Skeletal muscle cell (primary cell): ENCODE measurements at regions not wholly inside any gene's neighbourhood (a gene's known extent, or its start where the extent isn't known, plus 50 kb on each side); places are given as distances from the start of the nearest gene placed in this dataset.

ENCODE experiments used
- DNase-seq: peaks from one replicate; pipeline ENCODE4 v3.0.0-alpha.2; 2010; ENCODE audit warnings: low read depth
- H3K4me3 ChIP-seq: 2 replicates; pipeline ENCODE4 v1.5.1; 2011; ENCODE audit warnings: low read depth, mild to moderate bottlenecking, control low read depth, low read length, moderate library complexity

DNA sequence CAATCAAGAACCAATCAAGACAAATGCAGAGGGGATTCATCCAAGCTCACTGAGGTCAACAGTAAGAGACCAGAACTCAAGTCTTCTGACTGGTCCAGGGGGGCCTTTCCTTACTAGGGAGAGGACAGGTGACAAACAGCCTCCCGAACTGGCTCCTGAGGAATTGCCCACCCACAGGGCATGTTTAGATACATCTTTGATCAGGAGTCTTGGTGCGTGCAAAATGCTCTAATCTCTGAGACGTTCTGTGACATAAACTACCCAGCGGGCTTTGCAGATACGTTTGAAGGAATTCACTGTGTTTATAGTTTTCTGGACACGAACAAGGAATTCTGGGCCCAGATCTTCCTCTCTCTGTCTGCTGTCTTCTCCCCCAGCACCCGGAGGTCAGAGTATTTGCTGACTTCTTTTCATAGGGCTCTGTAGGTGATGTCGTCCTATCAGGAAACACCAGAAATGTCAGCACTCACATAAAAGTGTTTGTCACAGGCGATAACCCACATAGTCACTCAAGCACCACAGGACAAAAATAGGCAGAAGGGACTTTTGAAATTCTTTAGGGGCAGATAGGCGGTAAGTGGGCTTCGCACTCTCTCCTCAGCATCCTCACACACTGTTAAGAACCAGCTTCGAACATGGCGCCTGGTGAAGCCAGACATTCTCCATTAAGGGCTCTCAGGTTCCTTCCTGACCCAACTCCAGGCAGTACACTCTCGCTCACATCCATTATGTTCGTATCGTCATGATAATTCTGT is 349.0 kb downstream of the CYRIA start:
- no peak for DNase-seq
- H3K4me3 ChIP-seq, result no peak overlapping the region

DNA sequence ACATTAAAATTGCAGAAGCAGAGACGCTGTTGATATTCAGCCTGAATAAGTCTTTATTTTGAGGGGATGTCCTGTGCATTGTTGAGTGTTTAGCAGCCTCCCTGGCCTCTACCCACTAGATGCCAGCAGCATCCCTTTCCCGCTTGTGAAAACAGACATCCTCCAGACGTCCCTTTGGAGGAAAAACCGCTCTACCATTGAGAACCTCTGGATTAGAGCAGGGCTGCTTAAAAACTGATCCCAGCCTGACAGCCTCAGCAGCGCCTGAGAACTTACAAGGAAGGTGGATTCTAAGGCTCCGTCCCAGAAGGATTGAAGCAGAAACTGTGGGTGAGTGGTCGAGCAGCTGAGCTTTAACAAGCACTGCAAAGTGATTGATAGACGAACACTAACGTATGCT is 349.7 kb downstream of the CYRIA start:
- no peak for DNase-seq
- H3K4me3 ChIP-seq, result no peak overlapping the region

DNA sequence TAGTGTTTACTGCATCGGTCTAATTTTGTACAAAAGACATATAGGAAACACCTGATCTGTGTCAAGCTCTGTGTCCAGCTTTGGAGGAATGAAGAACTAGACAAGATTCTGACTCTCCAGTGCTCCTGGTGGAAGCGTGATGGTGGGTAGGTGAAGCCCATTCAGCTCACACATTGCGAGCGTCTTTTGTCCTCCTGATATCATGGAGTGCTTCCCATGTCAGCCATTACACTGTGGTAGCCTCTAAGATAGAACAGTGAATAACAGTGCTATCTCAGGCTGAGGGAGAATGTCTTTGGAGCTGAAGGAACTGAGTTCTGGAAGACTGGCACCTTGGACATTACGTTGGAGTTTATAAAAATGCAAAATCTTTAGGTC is 350.2 kb downstream of the CYRIA start:
- DNase-seq, result no peak
- no peak overlapping the region for H3K4me3 ChIP-seq

DNA sequence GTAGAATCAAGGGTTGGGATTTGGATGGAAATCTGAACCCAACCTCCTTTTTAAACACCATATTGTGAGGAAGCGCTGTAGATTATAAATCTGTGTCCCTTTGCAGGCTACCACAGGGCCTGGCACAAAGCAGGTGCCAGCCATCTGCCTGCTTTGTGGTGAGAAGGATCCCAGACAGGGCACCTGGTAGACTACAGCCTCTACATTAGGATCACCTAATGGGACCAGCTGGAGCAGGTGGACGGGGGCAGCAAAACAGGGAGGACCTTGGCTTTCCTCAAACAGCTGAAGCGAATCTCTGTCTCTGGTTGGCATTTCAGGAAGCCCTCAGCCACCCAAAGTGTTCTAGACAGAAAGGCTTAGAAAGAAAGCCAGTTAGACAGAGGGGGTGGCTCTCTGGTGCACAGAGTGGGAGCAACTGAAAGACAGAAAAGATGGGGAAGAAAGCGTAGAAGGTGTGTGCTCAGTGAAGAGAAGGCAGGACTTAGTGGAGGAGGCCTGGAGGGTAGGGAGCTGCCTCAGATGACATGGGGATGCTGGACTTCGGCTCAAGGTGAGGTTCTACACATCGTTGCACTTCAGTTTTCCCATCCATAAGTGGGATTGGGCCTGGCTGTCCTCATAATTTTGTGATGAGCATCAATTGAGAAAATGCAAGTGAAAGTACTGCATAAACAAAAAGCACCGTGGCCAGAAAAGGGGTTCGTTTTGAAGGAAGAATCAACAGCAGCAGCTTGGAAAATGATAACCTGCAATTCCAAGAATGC is 350.8 kb downstream of the CYRIA start:
- DNase-seq, result no peak
- no peak overlapping the region for H3K4me3 ChIP-seq

DNA sequence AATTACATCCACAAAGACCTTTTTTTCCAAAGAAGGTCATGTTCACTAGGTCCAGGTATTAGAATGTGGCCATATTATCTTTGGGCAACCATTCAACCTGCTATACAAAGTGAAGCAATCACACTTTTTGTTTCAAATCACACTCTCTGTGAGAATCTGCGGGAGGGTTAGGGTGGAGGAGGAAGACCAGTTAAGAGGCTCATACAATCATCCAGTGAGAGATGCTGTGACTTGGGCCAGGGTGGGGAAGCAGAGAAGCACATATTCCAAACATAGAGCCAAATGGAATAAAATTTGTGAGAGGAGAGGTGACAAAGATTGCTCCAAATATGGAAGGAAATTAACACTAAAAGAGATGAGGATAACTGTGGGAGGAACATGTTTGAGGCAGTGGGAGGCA is 351.6 kb downstream of the CYRIA start:
- H3K4me3 ChIP-seq, result no peak overlapping the region
- no peak for DNase-seq

DNA sequence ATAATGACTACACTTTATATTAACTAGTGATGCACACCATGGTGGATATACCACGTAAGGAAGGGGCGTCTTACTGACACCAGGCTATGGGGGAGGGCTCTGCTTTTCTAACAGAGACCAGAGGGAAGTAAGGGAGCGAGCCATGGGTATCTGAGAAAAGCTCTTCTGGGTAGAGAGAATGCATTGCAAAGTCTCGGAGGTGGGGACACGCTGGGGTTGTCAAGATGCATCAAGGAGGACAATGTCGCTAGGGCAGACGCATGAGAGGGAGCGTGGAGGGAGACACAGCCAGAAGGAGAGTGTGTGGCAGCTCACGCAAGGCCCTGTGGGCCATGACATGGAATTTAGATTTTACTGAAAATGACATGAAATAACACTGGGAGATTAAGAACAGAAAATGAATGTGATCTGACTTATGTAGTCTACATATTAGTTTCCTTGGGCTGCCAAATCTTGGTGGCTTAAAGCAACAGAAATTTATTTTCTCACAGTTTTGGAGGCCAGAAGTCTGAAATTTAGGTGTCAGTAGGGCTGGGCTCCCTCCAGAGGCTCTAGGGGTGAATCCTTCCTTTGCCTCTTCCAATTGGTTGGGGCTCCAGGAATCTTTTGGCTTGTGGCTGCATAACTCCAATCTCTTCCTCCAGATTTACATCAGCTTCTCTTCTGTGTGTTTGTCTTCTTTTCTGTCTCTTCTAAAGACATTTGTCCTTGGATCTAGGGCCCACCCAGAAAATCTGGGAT is 352.2 kb downstream of the CYRIA start:
- DNase-seq, result no peak
- no peak overlapping the region for H3K4me3 ChIP-seq

DNA sequence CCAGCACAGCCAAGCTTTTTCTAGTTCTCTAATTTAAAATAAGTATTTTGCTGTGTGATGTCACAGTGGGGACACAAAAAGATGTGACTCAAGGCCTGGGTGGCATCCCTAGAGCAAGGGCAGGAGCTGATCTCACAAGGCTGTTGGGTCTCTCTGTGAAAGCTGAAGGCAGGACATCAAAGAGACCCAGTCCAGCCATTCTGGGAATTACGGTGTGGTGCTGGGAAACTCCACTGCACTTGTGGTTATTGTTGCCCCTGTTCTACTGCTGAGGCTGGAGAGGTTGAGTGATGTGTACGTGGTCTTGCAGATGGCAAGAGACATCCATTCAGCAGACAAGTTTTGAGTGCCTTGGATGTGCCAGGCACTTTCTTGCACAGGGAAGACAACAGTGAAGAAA is 352.9 kb downstream of the CYRIA start:
- no peak overlapping the region for H3K4me3 ChIP-seq
- DNase-seq, result no peak

DNA sequence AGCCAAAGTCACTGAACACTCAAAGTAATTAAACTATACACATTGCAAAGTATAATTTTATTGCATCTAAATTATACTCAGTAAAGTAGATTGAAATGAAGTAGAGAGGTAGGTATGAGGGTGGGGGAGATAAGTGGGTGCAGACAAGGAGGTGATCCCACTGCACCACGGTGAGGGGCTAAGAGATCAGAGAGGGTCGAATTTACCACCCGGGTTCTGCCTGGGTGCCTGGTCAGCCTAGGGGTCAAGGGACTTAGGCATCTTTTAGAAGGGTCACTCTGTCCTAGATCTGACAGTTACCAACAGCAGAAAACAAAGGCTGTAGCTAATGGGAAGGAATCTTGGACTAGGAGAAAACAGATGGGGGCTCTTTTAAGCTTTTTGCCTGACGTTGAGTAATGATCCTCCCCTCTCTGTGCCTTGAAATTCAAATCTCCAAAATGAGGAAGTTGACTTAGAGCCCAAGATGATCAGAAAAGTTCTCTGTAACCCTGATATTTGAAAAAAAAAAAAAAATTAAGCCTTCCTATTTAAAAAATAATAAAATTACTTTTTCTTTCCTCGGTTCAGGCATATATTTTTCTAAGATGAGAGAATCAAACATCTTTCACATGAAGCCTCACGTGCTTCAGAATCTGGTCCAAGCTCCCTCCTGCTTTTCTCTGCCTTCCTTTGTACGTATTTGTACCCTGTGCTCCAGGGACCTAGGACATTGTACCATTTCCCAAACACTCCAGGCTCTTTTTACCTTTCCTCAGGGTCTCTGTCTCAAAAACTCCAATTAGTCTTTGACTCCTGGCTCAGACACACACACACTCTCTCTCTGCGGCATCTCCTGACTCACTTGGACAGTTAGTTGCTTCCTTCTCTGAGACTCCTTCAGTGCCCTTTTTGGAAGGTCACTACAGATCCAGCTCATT is 353.9 kb downstream of the CYRIA start:
- no peak for DNase-seq
- H3K4me3 ChIP-seq, result no peak overlapping the region

DNA sequence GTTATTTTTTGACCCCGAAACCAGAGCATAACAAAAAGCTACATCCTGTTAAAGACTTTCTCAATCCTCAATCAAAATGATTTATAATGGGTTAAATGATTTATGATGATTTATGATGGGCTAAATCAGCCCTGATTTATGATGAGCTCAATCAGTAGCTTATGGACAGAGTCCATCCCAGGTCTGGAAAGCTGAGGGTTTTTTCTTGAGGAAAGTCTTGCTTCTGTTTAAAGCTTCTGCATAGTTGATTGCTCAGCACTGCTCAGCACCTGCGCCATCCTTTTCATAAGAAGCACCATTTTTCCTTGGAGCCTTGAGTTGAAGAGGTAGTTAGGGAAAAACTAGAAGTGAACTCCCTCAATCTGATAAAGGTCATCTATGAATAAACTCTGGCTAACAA is 356.8 kb downstream of the CYRIA start:
- no peak for DNase-seq

DNA sequence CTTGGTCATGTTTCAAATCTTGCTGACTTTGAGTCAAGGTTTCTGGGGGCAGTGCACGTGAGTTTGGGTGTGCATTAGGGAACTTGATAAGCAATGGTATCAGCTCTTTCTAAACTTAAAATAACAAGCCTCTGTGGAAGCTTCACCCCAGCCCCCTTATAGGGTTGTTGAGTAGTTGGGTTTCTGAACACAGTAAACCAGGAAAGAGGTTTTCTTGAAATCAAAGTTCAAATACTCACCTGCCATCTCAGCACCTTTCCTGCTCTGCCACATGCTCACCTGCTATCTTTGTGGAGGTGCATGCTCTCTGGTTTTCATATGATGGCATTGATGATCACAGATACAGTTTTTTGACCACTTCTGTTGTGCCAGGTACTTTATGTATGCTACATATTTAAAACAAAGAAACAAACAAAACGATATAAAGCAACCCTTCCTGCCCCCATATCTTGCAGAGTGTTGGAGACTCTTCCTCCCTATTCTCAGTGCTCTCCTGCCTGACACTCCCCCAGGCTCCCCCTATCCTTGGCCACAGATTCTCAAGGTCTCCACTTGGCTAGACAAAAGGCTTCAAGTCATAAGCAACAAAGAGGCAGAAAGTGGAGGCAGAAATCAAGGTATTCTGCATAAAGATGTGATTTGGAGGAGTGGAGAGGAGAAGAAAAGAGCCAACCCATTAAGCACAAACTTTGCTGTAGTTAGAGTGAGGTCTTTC is 360.6 kb downstream of the CYRIA start:
- H3K4me3 ChIP-seq, result no peak overlapping the region
- DNase-seq, result no peak

More for the DNA sequence above, 356.8 kb downstream of the CYRIA start:
- no peak overlapping the region for H3K4me3 ChIP-seq

DNA sequence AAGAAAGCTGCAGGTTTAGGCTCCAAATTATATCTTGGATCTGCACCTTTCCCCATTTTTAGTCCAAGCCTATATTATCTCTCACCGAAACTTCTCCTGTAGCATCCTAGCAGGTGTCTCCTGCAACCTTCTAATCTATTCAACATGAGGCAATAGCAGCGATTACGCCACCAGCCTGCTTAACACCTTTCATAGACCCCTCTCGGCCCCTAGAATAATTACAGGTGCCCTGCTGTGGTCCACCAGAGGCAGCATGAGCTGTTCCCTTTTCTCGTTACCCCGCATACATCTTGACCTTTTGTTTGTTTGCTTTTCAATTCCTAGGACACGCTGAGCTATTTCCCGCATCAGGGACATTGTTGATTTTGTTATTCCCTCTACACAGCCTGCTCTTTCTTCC is 361.9 kb downstream of the CYRIA start:
- DNase-seq, result no peak
- no peak overlapping the region for H3K4me3 ChIP-seq

DNA sequence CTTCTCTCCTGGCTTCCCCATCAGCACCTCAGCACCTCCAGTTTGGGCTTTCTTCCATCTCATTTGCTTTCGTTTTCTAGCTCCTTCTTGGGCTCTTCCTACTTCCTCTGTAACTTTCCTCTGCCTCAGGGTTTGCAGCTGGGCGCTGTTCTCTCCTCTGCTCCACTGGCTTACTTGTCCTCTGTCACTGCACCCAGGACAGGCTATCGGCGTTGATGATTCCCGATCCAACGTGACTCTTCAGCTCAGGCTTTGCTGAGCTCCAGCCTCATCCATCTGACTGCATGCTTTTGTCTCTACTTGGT is 362.4 kb downstream of the CYRIA start:
- H3K4me3 ChIP-seq, result no peak overlapping the region
- DNase-seq, result no peak

DNA sequence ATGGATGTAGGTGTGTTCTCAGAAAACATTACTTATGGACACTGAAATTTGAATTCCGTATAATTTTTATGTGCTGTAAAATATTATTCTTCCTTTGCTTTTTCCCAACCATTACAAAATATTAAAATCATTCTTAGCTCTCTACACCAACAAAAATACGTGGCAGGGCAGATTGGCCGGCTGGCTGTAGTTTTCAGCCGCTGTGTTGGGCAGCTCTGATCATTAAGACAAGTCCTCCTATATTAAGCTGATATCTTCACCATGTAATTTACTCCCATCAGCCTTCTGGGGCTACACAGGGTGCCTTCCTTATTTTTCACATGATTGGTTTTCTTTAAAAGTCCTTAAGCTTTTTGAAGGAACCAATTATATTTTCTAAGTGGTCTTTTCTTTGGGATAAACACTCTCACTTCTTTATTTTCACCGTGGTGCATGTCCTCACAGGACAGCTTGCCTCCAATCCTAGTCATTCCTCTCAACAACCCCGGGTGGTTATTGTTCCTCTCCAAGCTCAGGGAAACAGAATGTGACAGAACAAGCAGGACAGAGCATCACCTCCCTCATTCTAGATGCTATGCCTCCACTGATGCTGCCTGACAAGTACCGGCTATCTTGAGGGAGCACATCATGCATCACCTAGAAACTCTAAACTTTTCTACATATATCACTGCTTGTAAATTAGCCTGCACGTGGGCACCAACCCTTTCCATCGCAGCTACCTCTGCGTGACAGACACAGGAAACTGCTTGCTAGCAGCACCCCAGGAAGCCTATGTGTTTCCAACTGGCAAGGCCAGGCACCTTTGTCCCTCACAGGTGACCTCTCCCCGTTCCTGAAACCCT is 362.3 kb downstream of the MYCN start:
- no peak for DNase-seq
- no peak overlapping the region for H3K4me3 ChIP-seq

DNA sequence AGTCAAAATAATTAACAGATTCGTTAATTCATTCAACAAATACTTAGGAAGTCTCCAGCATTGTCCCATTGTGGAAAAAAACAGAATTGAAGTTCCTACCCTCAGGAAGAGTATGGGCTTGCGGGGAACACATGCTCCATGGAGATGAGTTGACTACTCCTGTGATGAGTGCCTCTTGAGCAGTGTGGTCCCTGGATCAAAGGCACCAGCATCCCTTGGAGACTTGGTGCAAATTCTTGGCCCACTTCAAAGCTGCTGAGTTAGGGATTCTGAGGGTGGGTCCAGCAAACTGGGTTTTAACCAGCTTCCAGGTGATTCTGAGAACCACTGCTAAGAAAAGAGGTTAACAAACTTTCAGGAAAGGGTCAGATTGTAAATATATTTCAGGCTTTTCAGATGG is 361.6 kb downstream of the MYCN start:
- H3K4me3 ChIP-seq, result no peak overlapping the region
- no peak for DNase-seq

DNA sequence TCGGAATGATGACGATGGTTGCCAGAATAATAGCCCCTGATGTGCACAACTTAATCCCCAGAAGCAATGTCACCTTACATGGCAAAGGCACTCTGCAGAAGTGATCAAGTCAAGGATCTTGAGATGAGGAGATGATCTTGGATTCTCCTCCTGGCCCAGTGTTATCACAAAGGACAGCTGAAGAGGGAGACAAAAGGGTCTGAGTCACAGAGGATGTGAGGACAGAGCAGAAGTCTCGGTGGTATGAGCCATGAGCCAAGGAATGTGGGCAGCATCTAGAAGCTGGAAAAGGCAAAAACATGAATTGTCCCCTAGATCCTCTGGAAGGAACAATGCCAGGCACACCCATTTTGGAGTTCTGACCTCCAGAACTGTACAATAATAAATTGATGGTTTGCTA is 358.5 kb downstream of the MYCN start:
- no peak for DNase-seq

DNA sequence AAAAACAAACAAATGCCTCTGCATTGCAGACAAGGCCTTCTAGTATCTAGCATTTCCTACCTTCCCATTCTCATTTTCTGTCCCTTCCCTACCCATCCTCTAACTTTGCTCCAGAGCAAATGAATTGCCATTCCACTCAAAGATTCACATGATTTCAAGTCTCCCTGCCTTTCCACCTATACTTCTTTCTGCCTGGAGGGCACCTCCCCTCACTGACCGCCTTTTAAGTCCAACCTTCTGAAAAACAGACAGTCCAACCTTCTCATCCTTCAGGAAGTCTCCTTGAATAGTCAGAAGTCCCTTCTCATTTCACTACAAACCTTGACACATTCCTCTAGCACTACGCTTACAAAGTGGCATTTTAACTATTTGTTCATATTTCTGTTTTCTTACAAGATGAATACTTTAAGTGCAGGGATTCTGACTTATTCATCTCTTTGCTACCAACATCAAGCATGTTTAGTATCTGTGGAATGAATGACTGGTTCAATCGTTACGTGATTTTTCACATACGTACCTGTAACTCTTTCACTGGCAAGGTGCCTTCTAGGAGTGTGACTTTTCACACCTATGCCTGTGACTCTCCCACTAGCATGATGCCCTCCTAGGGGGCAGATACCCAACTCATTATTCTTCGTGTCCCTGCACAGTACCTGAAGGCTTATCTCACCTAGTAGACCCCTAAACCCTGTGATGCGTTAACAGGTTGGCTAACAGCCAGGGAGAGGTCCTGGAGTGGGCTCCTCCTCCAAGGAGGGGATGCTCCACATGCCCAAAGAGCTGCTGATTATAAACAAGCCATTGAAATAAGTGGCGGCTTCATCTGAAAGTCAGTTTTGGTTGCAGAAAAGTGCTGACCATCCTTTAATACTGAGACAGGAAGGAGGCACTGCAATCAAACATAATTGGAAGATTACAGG is 356.2 kb downstream of the MYCN start:
- no peak overlapping the region for H3K4me3 ChIP-seq

More for the DNA sequence above, 358.5 kb downstream of the MYCN start:
- H3K4me3 ChIP-seq, result no peak overlapping the region

DNA sequence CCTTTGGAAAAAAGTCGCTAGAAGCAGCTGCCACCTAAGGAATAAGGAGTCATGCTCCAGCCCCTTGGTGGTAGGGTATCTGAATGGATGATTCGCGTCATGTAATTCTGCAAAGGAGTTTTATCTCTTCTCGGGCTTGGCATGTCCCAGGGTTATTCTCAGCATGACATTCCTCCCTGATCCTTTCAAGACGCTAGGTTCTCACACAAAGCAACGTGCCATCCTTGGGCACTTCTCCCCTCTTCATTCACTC is 355.6 kb downstream of the MYCN start:
- no peak overlapping the region for H3K4me3 ChIP-seq
- no peak for DNase-seq

More for the DNA sequence above, 356.2 kb downstream of the MYCN start:
- DNase-seq, result no peak
